ENCODE measurements at regions not wholly inside any gene's neighbourhood (a gene's known extent, or its start where the extent isn't known, plus 50 kb on each side); places are given as distances from the start of the nearest gene placed in this dataset.

- no peak for TF ChIP-seq POLR2A (IDR thresholded peaks at IDR 0.05)
- TF ChIP-seq, protein P1, sequence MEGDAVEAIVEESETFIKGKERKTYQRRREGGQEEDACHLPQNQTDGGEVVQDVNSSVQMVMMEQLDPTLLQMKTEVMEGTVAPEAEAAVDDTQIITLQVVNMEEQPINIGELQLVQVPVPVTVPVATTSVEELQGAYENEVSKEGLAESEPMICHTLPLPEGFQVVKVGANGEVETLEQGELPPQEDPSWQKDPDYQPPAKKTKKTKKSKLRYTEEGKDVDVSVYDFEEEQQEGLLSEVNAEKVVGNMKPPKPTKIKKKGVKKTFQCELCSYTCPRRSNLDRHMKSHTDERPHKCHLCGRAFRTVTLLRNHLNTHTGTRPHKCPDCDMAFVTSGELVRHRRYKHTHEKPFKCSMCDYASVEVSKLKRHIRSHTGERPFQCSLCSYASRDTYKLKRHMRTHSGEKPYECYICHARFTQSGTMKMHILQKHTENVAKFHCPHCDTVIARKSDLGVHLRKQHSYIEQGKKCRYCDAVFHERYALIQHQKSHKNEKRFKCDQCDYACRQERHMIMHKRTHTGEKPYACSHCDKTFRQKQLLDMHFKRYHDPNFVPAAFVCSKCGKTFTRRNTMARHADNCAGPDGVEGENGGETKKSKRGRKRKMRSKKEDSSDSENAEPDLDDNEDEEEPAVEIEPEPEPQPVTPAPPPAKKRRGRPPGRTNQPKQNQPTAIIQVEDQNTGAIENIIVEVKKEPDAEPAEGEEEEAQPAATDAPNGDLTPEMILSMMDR (IDR thresholded peaks at IDR 0.05), result no peak
These were observed 101.8 kb downstream of the SOX1 start for GRCh38 chr13:112168761-112169160.
